T-cell (primary cell): ENCODE measurements at regions not wholly inside any gene's neighbourhood (a gene's known extent, or its start where the extent isn't known, plus 50 kb on each side); places are given as distances from the start of the nearest gene placed in this dataset.

Experiments used
- ATAC-seq, 4 experiments: fragments of 200-7000 bp in 3 of 4; fragments of 150-1000 bp in 1 of 4; cut with Tn5 transposase; replicated peaks in 1 of 4; 1 replicate in 3 of 4; 2 replicates in 1 of 4; pipeline ENCODE4 v1.10.0; 2021; ENCODE audit warnings: moderate library complexity in 3 of 4, mild to moderate bottlenecking in 2 of 4, moderate number of reproducible peaks in 1 of 4
- CTCF ChIA-PET, 2 donors: fragments of 300-600 bp; sonication (Branson Sonifier 250); formaldehyde crosslinking; loops; one replicate each; lab custom pipeline; 2022; ENCODE audit warnings: antibody characterized with exemption in 2 of 2; lab: Charles Lee
- POLR2A ChIA-PET, 2 donors: fragments of 300-600 bp; sonication (Branson Sonifier 250); formaldehyde crosslinking; loops; one replicate each; lab custom pipeline; 2022; ENCODE audit warnings: antibody characterized with exemption in 2 of 2; lab: Charles Lee
- DNase-seq, 35 experiments: peaks; one replicate each; pipeline versions ENCODE4 v3.0.0 to v3.0.0-alpha.2; 2013 to 2023
- H3K27ac ChIP-seq: one replicate; pipeline ENCODE4 v1.5.1; 2013; ENCODE audit warnings: low read length
- H3K27me3 ChIP-seq, 2 experiments: replicated peaks in 1 of 2; 1 replicate in 1 of 2; 2 replicates in 1 of 2; pipeline versions ENCODE4 v1.6.1 to v1.7.0; 2013; ENCODE audit warnings: low read length in 1 of 2, mixed read lengths in 1 of 2; ENCODE audit not compliant: control insufficient read depth in 2 of 2, insufficient read depth in 2 of 2; ENCODE audit errors: extremely low read depth in 1 of 2
- H3K36me3 ChIP-seq, 2 donors: 1 replicate in 1 of 2; 2 replicates in 1 of 2; pipeline versions ENCODE4 v1.6.1 to v1.7.0; 2013; ENCODE audit warnings: low read length in 1 of 2; ENCODE audit not compliant: control insufficient read depth in 2 of 2, insufficient read depth in 1 of 2; ENCODE audit errors: extremely low read depth in 1 of 2
- H3K4me1 ChIP-seq, 2 experiments: 1 replicate in 1 of 2; 2 replicates in 1 of 2; pipeline versions ENCODE4 v1.6.1 to v1.7.0; 2013; ENCODE audit warnings: low read length in 2 of 2, mixed read lengths in 1 of 2; ENCODE audit not compliant: insufficient read depth in 2 of 2, control insufficient read depth in 1 of 2; ENCODE audit errors: extremely low read depth in 1 of 2
- H3K4me3 ChIP-seq, 2 donors: 1 replicate in 1 of 2; 2 replicates in 1 of 2; pipeline versions ENCODE4 v1.5.1 to v1.7.0; 2013; ENCODE audit warnings: mild to moderate bottlenecking in 2 of 2, low read length in 1 of 2, moderate library complexity in 1 of 2; ENCODE audit not compliant: control insufficient read depth in 1 of 2; ENCODE audit errors: extremely low read depth in 1 of 2
- H3K9me3 ChIP-seq: 2 replicates; pipeline ENCODE4 v1.7.0; 2013
- H3K27ac Mint-ChIP-seq, 2 donors: one replicate each; pipeline ENCODE4 v1.8.0; 2020 to 2021; ENCODE audit warnings: mild to moderate bottlenecking in 2 of 2, mixed read lengths in 2 of 2
- H3K27me3 Mint-ChIP-seq, 2 donors: one replicate each; pipeline ENCODE4 v1.8.0; 2021 to 2022; ENCODE audit warnings: mixed read lengths in 2 of 2
- H3K36me3 Mint-ChIP-seq: one replicate; pipeline ENCODE4 v1.8.0; 2021; ENCODE audit warnings: mixed read lengths
- H3K4me1 Mint-ChIP-seq, 3 donors: one replicate each; pipeline ENCODE4 v1.8.0; 2020 to 2022; ENCODE audit warnings: mixed read lengths in 3 of 3, mild to moderate bottlenecking in 1 of 3
- H3K4me3 Mint-ChIP-seq, 3 donors: one replicate each; pipeline ENCODE4 v1.8.0; 2020 to 2022; ENCODE audit warnings: mild to moderate bottlenecking in 3 of 3, mixed read lengths in 3 of 3, moderate library complexity in 3 of 3
- H3K9me3 Mint-ChIP-seq, 3 donors: one replicate each; pipeline ENCODE4 v1.8.0; 2020 to 2022; ENCODE audit warnings: mixed read lengths in 3 of 3
- WGBS: methylation state at CpG from one replicate; pipeline ENCODE4 v1.1.5; 2013; ENCODE audit warnings: missing lambda C conversion rate; ENCODE audit not compliant: insufficient coverage; 5-methylcytosine and 5-hydroxymethylcytosine counted together

- POLR2A ChIA-PET = no interaction called here
Measured at GRCh38 chr2:49298230-49298629, 143.9 kb upstream of the FSHR start.

DNA sequence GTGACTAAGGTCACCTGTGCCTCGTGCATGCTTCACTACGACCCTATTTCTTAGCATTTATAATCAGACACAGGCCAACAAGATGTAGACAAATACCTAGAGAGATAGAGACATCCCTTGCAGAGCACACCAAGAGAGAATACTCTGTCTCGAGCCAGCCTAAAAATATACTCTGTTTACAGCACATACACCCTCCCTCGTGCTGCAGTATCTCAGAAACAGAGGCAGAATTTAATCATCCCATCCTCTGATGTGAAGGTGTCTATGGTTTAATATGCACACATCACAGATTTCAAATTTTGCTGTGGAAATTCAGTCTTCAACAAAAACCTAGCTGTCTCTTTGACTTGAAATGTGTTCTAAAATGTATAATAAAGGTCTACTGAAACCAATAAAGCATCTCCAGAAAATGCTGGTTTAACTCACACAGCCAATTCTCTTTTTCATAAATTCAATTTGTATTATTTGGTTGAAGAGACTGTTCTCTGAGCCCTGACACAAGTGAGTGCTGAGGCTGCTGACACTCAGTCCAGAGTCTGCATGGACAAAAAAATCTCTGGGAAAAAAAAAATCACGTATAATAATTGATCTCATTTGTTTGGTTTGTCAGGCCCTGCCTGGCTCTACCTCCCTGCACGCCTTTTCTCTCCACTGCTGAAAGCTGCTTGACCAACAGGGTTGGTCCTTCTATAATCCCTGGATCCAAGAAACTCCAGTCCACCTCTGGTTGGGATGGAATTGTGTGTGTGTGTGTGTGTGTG is 142.0 kb upstream of the FSHR start:
- Histone ChIP-seq H3K36me3 (no peaks in the 10 kb centered on the region), H3K9me3 (no peaks in the 10 kb centered on the region), H3K27ac (no peak overlapping the region), H3K4me1 (no peaks in the 10 kb centered on the region), H3K27me3 (no peaks in the 10 kb centered on the region), H3K4me3 (no peak overlapping the region)
- ATAC-seq (no peak), DNase-seq (no peak)
- Mint-ChIP-seq H3K36me3 (no peaks in the 10 kb centered on the region), H3K27ac (no peak overlapping the region), H3K9me3 (peaks cover 5 to 24% (median 10%) of the 10 kb centered on the region in 3 donors), H3K27me3 (no peaks in the 10 kb centered on the region), H3K4me3 (no peak overlapping the region), H3K4me1 (no peaks in the 10 kb centered on the region)
- CTCF ChIA-PET = no interaction called here
- POLR2A ChIA-PET = no interaction called here
- 50% methylated on average over 1 of the region's 6 CpGs for WGBS

More at GRCh38 chr2:49298230-49298629, 143.9 kb upstream of the FSHR start:
- Mint-ChIP-seq H3K27me3 (no peaks in the 10 kb centered on the region), H3K36me3 (no peaks in the 10 kb centered on the region), H3K9me3 (peaks cover 7 to 21% (median 13%) of the 10 kb centered on the region in 3 donors), H3K4me3 (no peak overlapping the region), H3K4me1 (no peaks in the 10 kb centered on the region), H3K27ac (no peak overlapping the region)
- H3K27ac ChIP-seq = no peak overlapping the region
- H3K36me3 ChIP-seq = no peaks in the 10 kb centered on the region
- H3K27me3 ChIP-seq = no peaks in the 10 kb centered on the region
- CTCF ChIA-PET = no interaction called here
- 91% methylated on average over 7 of the region's 7 CpGs for WGBS
- no peaks in the 10 kb centered on the region for H3K9me3 ChIP-seq
- no peak for DNase-seq
- ATAC-seq = no peak
- H3K4me3 ChIP-seq = no peak overlapping the region
- no peaks in the 10 kb centered on the region for H3K4me1 ChIP-seq

DNA sequence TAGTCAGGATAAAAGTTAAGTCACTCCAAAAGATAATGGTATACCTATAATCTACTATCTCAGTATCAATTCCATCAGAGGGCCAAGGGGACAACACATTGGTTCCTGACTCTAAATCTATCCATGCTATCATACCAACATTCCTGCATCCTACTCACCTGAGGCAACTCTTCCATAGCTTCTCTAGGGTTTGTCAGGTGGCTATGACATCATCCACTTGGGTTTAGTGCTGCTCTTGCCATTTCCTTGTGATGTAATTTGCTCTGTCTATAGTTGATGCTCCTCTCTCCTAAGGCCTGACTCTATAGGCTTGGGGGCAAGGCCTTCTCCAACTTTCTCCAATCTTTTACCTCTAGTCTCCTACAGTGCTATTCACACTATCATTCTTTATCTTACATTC is 139.9 kb upstream of the FSHR start:
- H3K9me3 ChIP-seq = no peaks in the 10 kb centered on the region
- no peak overlapping the region for H3K4me3 ChIP-seq
- POLR2A ChIA-PET = no interaction called here
- Mint-ChIP-seq H3K9me3 (peaks cover 0 to 13% (median 4%) of the 10 kb centered on the region in 3 donors), H3K36me3 (no peaks in the 10 kb centered on the region), H3K4me3 (no peak overlapping the region), H3K27me3 (no peaks in the 10 kb centered on the region), H3K4me1 (no peaks in the 10 kb centered on the region), H3K27ac (no peak overlapping the region)
- DNase-seq = no peak
- no peaks in the 10 kb centered on the region for H3K27me3 ChIP-seq
- H3K27ac ChIP-seq = no peak overlapping the region
- no peak for ATAC-seq
- no peaks in the 10 kb centered on the region for H3K36me3 ChIP-seq
- H3K4me1 ChIP-seq = no peaks in the 10 kb centered on the region
- CTCF ChIA-PET = no interaction called here

- 54% methylated on average over 3 of the region's 3 CpGs for WGBS
- POLR2A ChIA-PET = no interaction called here
- no peak for ATAC-seq
- H3K4me3 Mint-ChIP-seq = no peak overlapping the region
- no peak overlapping the region for H3K27ac ChIP-seq
- H3K27me3 ChIP-seq = no peaks in the 10 kb centered on the region
- no peak overlapping the region for H3K4me3 ChIP-seq
- CTCF ChIA-PET = no interaction called here
- no peak for DNase-seq
- H3K4me1 Mint-ChIP-seq = no peaks in the 10 kb centered on the region
- H3K4me1 ChIP-seq = no peaks in the 10 kb centered on the region
- H3K36me3 ChIP-seq = no peaks in the 10 kb centered on the region
- H3K27ac Mint-ChIP-seq = no peak overlapping the region
- H3K9me3 ChIP-seq = no peaks in the 10 kb centered on the region
- no peaks in the 10 kb centered on the region for H3K27me3 Mint-ChIP-seq
- H3K36me3 Mint-ChIP-seq = no peaks in the 10 kb centered on the region
- peaks cover 0 to 15% (median 4%) of the 10 kb centered on the region in 3 donors for H3K9me3 Mint-ChIP-seq
Measured at GRCh38 chr2:49291619-49292018, 137.3 kb upstream of the FSHR start.

DNA sequence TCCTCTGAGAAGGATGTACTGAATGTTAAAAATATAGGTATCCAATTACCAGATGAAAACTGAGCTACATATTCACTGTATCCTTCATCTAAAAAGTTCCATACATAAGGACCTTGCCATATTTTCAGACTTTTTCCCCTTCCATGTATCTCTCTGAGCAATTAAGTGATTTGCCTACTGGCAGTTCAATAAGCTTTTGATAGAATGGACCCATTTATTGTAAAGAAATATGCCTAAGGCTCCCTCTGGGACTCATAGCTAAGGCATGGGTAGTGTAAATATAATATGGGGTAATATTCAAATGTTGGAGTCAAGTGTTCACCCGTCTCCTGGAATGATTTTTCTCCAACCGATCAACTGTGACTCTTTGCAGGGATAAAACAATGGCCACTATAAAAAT is 135.4 kb upstream of the FSHR start:
- Mint-ChIP-seq H3K36me3 (no peaks in the 10 kb centered on the region), H3K27ac (no peak overlapping the region), H3K4me1 (no peaks in the 10 kb centered on the region), H3K9me3 (peaks cover 0 to 19% (median 4%) of the 10 kb centered on the region in 3 donors), H3K27me3 (no peaks in the 10 kb centered on the region), H3K4me3 (no peak overlapping the region)
- Histone ChIP-seq H3K36me3 (no peaks in the 10 kb centered on the region), H3K27ac (no peak overlapping the region), H3K4me1 (no peaks in the 10 kb centered on the region), H3K9me3 (no peaks in the 10 kb centered on the region), H3K4me3 (no peak overlapping the region), H3K27me3 (no peaks in the 10 kb centered on the region)
- DNase-seq (no peak), ATAC-seq (no peak)
- no CpG with 5 or more reads among the region's 2 CpGs for WGBS
- ChIA-PET POLR2A (no interaction called here), CTCF (interaction anchor here in 1 of 2 donors (0.6 kb wide), 1 partner anchor 1183 kb away, joined by 3 read pairs; no protein-coding TSS in a partner anchor)

DNA sequence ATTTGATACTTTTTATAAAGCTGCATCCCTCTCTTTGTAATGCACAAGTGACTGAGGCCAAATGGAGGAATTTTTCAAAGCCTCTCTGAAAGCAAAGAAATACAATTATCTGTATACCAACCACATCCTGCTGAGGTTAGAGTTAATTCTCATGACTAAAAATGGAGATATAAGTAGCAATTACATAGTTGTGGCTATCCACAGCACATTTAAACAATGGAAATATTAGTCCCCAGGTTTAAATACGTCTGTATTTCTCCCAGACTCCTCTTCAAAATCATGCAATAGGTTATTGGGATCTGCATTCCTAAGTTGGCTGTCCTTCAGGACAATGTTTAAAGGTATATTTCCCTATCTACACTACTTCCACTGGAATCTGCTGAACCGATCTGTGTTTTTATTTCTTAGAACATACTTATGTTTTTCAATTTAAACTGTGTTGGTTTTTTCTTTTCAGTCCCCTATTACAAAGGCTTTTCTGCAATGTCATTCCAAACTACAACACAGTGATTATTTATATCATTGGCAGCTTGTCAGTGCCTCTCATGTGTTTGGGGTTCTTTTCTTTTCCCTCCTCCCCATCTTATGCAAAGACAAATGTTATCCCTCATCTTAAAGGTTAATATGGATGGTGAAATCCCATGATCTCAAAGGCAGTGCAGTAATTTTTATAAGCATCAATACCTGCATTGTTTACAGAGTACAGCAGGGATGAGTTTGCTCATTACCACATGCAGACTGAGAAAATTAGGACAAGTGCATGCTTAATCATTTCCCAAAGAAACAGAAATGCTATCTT is 134.8 kb upstream of the FSHR start:
- Histone ChIP-seq H3K9me3 (no peaks in the 10 kb centered on the region), H3K4me3 (no peak overlapping the region), H3K27me3 (no peaks in the 10 kb centered on the region), H3K27ac (no peak overlapping the region), H3K36me3 (no peaks in the 10 kb centered on the region), H3K4me1 (no peaks in the 10 kb centered on the region)
- ATAC-seq (no peak), DNase-seq (no peak)
- Mint-ChIP-seq H3K36me3 (no peaks in the 10 kb centered on the region), H3K27ac (no peak overlapping the region), H3K9me3 (peaks cover 0 to 16% (median 4%) of the 10 kb centered on the region in 3 donors), H3K4me3 (no peak overlapping the region), H3K27me3 (no peaks in the 10 kb centered on the region), H3K4me1 (no peaks in the 10 kb centered on the region)
- ChIA-PET POLR2A (no interaction called here), CTCF (interaction anchor here in 1 of 2 donors (0.6 kb wide), 1 partner anchor 1183 kb away, joined by 3 read pairs; no protein-coding TSS in a partner anchor)
- no CpG with 5 or more reads among the region's 2 CpGs for WGBS
